ENCODE measurements at regions not wholly inside any gene's neighbourhood (a gene's known extent, or its start where the extent isn't known, plus 50 kb on each side); places are given as distances from the start of the nearest gene placed in this dataset.

- no peak for TF ChIP-seq CTCF (IDR thresholded peaks at IDR 0.05)
- TF ChIP-seq POLR2AphosphoS5 (IDR thresholded peaks at IDR 0.05), result no peak
- TF ChIP-seq EP300 (IDR thresholded peaks at IDR 0.05), result no peak
- no peak for TF ChIP-seq POLR2A (IDR thresholded peaks at IDR 0.05; ENCODE audit: low read depth)
These were observed 56.0 kb upstream of the TECRL start for GRCh38 chr4:64465263-64465662.
